Neural cell (in vitro differentiated cells): ENCODE measurements at regions not wholly inside any gene's neighbourhood (a gene's known extent, or its start where the extent isn't known, plus 50 kb on each side); places are given as distances from the start of the nearest gene placed in this dataset.

Experiments
- CTCF ChIP-seq: fragments of 450-650 bp; IDR thresholded peaks from 2 replicates; pipeline ENCODE4 v1.5.1; 2014; ENCODE audit warnings: antibody characterized with exemption, mild to moderate bottlenecking, moderate library complexity; ENCODE audit not compliant: poor library complexity, severe bottlenecking
- EZH2 ChIP-seq: fragments of 200-600, 300-800 bp; shearing (Covaris generic), sonication (generic); IDR thresholded peaks from 2 replicates; pipeline ENCODE4 v1.6.1; 2014; ENCODE audit warnings: antibody characterized with exemption, low read length, borderline replicate concordance, mild to moderate bottlenecking; ENCODE audit not compliant: insufficient read depth, poor library complexity, severe bottlenecking
- MXI1 ChIP-seq: fragments of 450-650 bp; conservative IDR thresholded peaks from 2 replicates; pipeline ENCODE4 v1.6.1; 2014; ENCODE audit warnings: antibody characterized with exemption, mild to moderate bottlenecking; ENCODE audit not compliant: poor library complexity, severe bottlenecking
- POLR2AphosphoS5 ChIP-seq: IDR thresholded peaks from 2 replicates; pipeline ENCODE4 v1.6.1; 2012
- RAD21 ChIP-seq: fragments of 450-650 bp; conservative IDR thresholded peaks from 2 replicates; pipeline ENCODE4 v1.6.1; 2014; ENCODE audit warnings: antibody characterized with exemption, mild to moderate bottlenecking, moderate library complexity
- REST ChIP-seq: IDR thresholded peaks from 2 replicates; pipeline ENCODE4 v1.6.1; 2012; ENCODE audit warnings: borderline replicate concordance
- TAF1 ChIP-seq: IDR thresholded peaks from 2 replicates; pipeline ENCODE4 v1.6.1; 2012; ENCODE audit warnings: low read depth

- TF ChIP-seq CTCF (no peak), EZH2 (no peak), POLR2AphosphoS5 (no peak), MXI1 (no peak), REST (no peak), TAF1 (no peak), RAD21 (no peak)
Measured at GRCh38 chr13:76693086-76693485, 193.1 kb downstream of the KCTD12 start.
